NOMO-1 treated with DMSO at 0.1 percent for 48 hours (cell line): ENCODE measurements at regions not wholly inside any gene's neighbourhood (a gene's known extent, or its start where the extent isn't known, plus 50 kb on each side); places are given as distances from the start of the nearest gene placed in this dataset.
"Not testable (repeated sequence)": the region's sequence is repeated elsewhere in the genome, so short reads cannot be mapped to it uniquely, and the experiment has no call there.

Experiments
- DNase-seq: peaks from one replicate; lab custom pipeline; 2025; ENCODE audit not compliant: unreplicated experiment; lab: John Stamatoyannopoulos, UW

DNA sequence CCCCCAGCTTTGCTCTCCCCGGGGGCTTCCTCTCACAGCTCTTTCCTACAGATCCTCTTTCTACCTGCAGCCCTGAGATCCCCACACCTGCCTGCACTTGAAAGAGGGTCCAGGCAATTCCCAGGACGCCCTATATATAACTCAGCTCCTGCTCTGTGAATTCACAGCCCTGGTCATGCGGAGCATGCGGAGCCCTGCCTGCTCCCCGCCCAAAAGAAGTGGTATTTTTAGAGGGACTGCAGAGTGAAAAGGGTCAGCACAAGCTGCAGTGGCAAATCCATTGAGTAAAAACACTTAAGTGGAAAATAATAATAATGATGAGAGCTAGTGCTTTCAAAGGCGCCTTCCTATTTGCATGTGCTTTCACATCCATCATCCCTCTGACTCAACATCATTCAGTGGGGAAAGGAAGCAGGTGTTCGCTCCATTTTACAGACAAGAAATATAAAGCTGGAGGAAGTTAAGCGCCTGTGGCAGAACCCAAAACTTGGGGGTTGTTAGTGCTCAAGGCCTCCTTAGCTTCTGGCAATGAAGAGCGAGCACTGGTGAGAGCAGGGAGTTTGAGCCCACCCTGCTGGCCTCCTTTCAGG lies 76.3 kb upstream of the LIPC start:
- no peak for DNase-seq

DNA sequence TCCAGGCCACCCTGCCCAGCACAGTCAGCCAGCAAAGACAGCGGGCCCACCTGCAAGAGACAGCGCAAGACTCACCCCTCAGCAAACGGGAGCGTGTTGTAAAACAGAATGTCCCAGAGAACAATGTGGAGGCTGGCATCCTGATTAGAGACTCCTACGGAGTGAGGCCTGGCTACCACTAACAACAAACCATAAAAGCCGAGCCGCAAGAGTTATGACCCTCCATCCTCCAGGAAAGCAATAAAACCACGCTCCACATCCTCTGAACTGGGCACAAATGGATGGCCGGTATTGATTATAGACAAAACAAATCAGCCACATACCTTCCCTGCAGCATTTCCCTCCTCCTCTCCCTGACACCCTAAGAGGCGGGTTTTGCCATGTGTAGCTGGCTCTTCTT lies 75.8 kb upstream of the LIPC start:
- DNase-seq = no peak

DNA sequence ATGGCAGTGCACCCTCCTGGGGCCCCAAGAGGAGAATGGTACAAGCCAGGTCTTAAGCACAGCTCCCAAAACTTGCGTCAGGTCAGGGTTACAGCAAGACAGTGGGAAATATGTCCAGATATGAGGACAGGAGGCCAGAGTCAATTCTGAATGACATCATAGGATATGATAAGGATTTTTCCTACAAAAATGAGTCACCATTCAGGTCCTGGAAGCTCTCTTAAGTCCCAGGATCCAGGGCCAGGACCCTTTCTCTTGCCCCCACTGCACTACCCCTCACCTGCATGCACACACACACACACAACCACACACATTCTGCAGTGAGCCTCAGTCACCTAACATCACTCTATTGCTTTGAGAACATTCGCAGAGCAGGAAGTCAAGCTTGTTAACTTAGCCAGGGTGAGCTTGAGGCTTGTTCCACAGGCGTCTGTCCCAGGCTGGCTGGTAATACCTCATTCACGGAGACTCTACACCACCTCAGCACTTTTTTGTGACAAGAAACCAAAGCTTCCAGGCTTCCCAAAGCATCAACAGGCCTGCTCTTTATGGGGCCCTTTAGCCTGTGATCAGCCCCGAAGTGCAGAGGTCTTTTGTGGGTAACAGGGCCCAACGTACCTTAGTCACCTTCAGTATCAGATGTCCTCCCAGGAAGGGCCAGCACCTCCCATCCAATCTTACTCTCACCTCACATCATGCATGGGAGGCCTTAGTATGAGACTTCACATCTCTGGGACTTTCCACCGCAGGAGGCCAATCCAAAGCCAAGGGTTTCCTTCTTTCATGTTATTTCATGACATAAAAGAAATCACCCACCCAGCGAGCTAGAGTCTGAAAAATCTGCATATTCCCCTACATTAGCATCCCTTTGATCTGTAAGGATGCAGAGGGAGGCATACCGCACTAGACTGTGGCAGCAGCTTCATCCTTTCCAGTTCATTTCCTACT lies 74.0 kb upstream of the LIPC start:
- no peak for DNase-seq

DNA sequence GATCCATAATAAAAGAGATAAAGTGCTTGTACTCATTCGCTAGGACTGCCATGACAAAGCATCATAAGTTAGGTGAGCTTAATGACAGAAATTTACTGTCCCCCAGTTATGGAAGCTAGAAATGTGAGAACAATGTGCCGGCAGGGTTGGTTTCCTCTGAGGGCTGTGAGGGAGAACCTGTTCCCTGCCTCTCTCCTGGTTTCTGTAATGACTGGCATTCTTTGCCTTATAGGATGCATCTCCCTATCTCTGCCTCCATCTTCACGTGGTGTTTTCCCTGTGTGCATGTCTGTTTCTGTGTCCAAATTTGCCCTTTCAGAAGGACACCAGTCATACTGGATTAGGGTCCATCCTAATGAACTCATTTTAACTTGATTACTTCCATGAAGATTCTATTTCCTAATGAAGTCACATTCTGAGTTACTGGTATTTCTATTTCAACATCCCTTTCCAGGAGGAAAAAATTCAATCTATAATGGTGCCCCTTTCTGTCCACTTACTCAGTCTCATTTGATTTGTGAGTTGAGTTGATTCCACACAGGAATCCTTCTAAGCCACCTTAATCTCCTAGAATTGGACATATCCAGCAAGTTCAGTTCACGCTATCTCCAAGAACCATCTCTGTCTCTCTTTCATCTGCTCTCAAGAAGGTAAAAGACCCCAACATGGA lies 71.2 kb upstream of the LIPC start:
- DNase-seq = no peak

DNA sequence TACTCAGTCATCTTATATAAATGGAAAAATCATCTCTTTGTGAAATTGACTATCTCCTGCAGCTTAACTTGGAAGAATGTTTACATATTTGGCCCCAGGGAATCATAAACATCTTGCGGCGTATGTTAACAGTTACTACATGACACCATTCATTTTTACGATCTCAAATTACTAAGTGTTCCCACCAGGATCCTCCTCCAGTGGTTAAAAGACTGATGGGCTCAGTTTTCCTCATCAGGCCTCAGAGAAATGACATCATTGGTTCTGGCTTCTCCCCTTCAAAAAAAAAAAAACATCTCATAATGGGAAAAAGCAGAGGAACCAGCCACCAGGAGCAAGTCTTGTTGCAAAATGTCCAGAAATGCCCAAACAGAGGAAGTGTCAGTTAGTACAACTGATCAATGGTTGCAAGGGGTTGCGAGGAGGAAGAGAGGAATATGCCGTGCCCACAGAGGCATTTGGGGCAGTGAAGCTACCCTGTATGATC lies 70.5 kb upstream of the LIPC start:
- DNase-seq = peak; percentile 52

DNA sequence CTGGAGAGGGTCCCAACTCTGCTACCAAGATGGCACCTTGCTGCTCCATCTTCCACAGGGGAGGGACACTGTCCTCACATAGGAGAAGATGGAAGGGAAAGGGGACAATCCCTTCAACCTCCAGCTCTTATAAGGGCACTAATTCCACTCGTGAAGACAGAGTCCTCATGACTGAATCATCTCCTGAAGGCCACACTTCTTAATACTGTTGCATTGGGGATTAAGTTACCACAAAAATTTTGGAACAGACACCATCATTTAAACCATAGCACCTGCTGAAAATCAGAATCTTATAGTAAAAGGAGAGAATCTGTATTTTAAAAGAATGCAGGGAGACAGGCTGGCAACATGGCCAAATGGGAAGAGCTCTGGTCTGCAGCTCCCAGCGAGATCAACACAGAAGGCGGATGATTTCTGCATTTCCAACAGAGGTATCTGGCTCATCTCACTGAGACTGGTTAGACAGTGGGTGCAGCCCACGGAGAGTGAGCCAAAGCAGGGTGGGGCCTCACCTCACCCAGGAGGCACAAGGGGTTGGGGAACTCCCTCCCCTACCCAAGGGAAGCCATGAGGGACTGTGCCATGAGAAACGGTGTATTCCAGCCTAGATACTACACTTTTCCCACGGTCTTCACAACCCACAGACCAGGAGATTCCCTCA lies 69.4 kb upstream of the LIPC start:
- DNase-seq = no peak

DNA sequence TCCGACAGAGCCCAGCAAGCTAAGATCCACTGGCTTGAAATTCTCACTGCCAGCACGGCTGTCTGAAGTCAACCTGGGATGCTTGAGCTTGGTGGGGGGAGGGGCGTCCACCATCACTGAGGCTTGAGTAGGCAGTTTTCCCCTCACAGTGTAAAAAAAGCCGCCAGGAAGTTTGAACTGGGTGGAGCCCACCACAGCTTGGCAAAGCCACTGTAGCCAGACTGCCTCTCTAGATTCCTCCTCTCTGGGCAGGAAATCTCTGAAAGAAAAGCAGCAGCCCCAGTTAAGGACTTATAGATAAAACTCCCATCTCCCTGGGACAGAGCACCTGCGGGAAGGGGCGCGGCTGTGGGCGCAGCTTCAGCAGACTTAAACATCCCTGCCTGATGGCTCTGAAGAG lies 68.7 kb upstream of the LIPC start:
- DNase-seq = not testable (repeated sequence)

DNA sequence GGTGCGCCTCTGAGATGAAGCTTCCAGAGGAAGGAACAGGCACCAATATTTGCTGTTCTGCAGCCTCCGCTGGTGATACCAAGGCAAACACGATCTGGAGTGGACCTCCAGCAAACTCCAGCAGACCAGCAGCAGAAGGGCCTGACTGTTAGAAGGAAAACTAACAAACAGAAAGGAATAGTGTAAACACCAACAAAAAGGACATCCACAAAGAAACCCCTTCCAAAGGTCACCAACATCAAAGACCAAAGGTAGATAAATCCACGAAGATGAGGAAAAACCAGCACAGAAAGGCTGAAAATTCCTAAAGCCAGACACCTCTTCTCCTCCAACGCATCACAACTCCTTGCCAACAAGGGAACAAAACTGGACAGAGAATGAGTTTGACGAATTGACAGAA lies 68.1 kb upstream of the LIPC start:
- DNase-seq = not testable (repeated sequence)

DNA sequence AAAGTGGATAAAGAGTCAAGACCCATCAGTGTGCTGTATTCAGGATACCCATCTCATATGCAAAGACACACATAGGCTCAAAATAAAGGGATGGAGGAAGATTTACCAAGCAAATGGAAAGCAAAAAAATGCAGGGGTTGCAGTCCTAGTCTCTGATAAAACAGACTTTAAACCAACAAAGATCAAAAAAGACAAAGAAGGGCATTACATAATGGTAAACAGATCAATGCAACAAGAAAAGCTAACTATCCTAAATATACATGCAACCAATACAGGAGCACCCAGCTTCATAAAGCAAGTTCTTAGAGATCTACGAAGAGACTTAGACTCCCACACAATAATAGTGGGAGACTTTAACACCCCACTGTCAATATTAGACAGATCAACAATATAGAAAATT lies 66.7 kb upstream of the LIPC start:
- not testable (repeated sequence) for DNase-seq

DNA sequence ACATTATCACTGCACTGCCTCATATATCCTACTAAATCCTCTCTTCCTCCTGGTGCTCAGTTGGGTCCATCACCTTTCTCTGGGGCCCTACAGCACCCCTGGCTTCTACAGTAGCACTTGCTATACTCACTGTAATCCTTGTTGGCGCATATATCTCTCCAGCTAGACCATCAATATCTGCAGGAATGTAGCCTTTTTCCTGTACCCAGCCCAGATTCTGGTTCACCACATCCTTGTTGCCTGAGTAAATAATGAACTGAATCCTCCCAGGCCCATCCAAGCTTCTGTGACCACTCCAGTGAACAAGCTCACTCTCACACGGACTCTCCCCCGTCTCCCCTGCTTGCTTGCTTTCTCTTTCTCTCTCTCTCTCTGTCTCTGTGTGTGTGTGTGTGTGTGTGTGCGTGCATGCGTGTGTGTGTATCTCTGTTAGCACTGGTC lies 62.5 kb upstream of the LIPC start:
- DNase-seq = no peak

DNA sequence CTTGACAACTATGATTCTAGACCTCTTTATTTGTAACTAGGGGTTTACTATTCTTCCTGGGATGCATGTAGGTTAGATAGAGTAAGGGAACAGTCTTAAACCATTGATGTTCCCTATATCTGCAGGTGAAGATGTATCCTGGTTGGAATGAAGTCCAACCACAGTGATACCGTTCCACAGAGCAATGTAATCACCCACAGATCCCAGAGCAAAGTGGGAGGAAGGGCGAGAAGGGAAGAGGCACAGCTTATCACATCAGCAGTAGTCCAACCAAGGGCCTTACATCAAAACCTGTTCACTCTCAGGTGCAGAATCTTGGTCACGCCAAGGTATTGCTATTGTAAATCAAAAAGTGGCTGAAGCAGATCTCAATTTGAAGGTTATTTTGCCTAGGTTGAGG lies 61.8 kb upstream of the LIPC start:
- DNase-seq = no peak

DNA sequence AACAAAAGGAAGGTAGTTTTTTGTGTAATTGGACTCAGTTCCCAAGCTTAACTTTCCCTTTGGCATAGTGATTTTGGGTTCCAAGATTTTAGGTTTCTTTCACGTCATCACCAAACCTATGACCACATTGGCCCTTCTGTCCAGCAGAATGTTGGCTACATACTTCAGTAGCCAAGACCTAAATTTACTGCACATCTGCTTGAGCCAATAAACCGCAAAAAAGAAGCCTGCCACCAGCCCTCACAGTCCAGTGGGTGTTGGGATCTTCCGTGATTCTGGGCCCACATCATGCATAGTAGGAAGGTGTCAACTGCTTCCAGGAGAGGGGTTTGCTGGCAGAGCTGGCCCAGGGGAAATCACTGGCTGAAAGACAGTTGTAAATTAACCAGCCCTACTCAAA lies 57.6 kb upstream of the LIPC start:
- DNase-seq = no peak

DNA sequence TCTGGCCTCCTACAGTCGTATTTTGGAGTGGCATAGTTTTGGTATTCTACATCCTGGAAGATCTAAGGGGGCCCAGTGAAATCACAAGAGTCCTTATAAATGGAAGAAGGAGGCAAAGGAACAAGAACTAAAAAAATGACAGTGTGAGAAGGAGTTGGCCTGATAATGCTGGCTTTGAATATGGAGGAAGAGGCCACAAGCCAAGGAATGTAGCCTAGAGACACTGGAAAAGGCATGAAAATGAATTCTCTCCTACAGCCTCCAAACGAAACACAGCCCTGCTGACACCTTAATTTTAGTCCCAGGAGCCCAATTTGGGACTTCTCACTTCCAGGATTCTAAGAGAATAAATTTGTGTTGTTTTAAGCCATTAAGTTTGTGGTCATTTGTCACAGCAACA lies 54.6 kb upstream of the LIPC start:
- no peak for DNase-seq

DNA sequence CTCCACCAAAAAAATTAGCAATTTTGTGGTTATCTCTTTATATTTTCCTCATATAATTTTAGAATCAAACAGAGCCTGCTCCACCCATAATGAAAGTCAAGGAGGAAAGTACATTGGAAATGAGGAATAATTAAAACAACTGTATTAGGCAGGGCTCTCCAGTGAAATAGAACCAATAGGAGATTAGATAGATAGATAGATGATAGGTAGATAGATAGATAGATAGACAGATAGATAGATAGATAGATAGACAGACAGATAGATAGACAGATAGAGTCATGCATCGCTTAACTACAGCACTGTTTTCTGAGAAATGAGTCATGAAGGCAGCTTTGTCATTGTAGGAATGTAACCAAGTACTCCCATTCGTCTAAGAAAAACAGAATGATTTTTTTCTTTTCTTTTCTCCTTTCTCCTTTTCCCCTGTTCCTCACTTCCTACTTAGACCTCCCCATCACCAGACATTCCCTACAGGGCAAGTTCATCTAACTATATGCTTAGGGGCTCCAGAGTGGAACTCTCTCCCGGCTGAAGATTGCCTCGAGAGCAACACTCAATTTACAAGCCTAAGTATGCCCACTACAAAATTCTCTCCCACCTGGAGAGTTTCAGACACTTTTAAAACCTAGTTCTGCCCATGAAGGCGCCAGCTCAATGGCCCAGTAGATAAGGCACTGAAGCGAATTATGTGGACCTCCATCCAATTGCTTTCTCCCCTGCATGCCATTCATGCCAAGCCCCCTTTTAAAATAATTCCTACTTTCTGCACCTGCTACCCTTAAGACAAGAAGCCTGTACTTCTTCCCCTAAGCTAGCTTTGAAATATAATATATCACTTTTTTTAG lies 53.3 kb upstream of the LIPC start:
- DNase-seq = no peak

DNA sequence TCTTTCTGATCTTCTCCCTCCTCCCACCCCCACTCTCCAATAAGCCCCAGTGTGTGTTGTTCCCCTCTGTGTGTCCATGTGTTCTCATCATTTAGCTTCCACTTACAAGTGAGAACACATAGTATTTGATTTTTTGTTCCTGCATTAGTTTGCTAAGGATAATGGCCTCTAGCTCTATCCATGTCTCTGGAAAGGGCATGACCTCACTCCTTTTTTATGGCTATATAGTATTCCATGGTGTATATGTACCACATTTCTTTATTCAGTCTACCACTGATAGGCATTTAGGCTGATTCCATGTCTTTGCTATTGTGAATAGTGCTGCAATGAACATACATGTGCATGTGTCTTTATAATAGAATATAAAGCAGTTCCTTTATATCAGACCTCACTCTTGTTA lies 52.3 kb upstream of the LIPC start:
- not testable (repeated sequence) for DNase-seq

DNA sequence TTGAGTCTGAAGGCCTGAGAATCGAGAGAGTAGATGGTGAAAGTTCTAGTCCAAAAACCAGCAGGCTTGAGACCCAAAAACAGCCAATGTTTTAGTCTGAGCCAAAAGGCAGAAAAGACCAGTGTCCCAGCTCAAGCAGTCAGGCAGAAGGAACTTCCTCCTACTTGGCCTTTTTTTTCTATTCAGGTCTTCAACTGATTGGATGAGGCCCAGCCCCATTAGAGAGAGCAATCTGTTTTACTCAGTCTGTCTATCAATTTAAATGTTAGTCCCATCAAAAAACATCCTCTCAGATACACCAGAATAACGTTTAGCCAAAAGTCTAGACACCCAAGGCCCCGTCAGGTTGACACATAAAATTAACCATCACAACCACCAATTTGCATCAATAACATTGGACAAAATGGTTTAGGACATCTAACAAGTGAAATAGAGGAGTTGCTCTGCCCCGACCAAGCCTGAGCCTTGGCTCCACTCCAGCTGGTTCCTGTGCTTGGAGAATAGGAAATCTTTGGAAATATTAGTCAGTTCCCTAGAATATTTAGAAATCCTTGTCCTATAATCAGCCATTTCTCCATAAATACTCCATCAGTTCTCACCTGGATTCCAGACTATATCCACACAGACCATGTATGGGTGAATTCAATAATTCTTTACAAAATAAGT lies 51.4 kb upstream of the LIPC start:
- DNase-seq = no peak

DNA sequence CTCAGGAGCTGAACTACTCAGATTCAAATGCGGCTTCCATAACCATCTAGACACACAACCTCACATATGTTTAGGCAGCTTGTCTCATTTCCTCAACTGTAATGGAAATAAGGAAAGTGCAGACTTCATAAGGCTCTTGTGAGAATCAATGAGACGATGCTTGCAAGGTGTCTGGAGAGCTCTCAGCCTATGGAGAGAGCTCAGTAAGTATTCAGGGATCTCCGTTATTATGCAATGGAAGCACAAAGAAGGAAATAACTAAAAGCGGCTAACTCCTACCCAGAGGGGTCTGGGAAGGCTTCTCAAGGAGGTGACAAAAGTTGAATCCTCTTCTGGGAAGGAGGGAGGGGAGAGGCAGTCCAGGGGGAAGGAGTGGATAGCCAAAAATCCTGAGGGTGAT lies 50.1 kb upstream of the LIPC start:
- no peak for DNase-seq
